ENCODE measurements at regions not wholly inside any gene's neighbourhood (a gene's known extent, or its start where the extent isn't known, plus 50 kb on each side); places are given as distances from the start of the nearest gene placed in this dataset.

- Histone ChIP-seq H3K27me3 (ENCODE audit: insufficient read depth, low read depth, severe bottlenecking) (peaks cover 46% of the 10 kb centered on the region), H3K4me3 (ENCODE audit: low read depth, low read length) (no peak overlapping the region), H3K36me3 (no peaks in the 10 kb centered on the region), H3K9me3 (ENCODE audit: severe bottlenecking) (no peaks in the 10 kb centered on the region), H3K27ac (no peak overlapping the region)
- no peak for DNase-seq
- TF ChIP-seq CTCF (IDR thresholded peaks at IDR 0.05; ENCODE audit: low read depth, low read length): no peak
Observed at GRCh38 chr14:22007784-22008412, 334.3 kb upstream of the OR4E1 start.

GRCh38 chr14:22007363-22007762, 333.7 kb upstream of the OR4E1 start:
- H3K27ac ChIP-seq: no peak overlapping the region

GRCh38 chr14:22003461-22003860, 329.8 kb upstream of the OR4E1 start:
- H3K27me3 ChIP-seq (ENCODE audit: insufficient read depth, low read depth, severe bottlenecking): peaks cover 57% of the 10 kb centered on the region
- H3K4me3 ChIP-seq (ENCODE audit: low read depth, low read length): no peak overlapping the region
- no peaks in the 10 kb centered on the region for H3K36me3 ChIP-seq
- no peak for DNase-seq
- H3K9me3 ChIP-seq (ENCODE audit: severe bottlenecking): no peaks in the 10 kb centered on the region
- no peak for TF ChIP-seq CTCF (IDR thresholded peaks at IDR 0.05; ENCODE audit: low read depth, low read length)
- no peak overlapping the region for H3K27ac ChIP-seq

More at GRCh38 chr14:22007363-22007762, 333.7 kb upstream of the OR4E1 start:
- H3K27me3 ChIP-seq (ENCODE audit: insufficient read depth, low read depth, severe bottlenecking): peaks cover 50% of the 10 kb centered on the region
- no peak for DNase-seq
- H3K36me3 ChIP-seq: no peaks in the 10 kb centered on the region
- no peak overlapping the region for H3K4me3 ChIP-seq (ENCODE audit: low read depth, low read length)
- TF ChIP-seq CTCF (IDR thresholded peaks at IDR 0.05; ENCODE audit: low read depth, low read length): no peak
- H3K9me3 ChIP-seq (ENCODE audit: severe bottlenecking): no peaks in the 10 kb centered on the region

GRCh38 chr14:22002860-22003284, 329.3 kb upstream of the OR4E1 start:
- no peaks in the 10 kb centered on the region for H3K36me3 ChIP-seq
- H3K27ac ChIP-seq: no peak overlapping the region
- no peak overlapping the region for H3K4me3 ChIP-seq (ENCODE audit: low read depth, low read length)
- peak; percentile 68 for TF ChIP-seq CTCF (IDR thresholded peaks at IDR 0.05; ENCODE audit: low read depth, low read length)
- no peaks in the 10 kb centered on the region for H3K9me3 ChIP-seq (ENCODE audit: severe bottlenecking)
- peaks cover 60% of the 10 kb centered on the region for H3K27me3 ChIP-seq (ENCODE audit: insufficient read depth, low read depth, severe bottlenecking)
- DNase-seq: no peak

GRCh38 chr14:21999402-21999801, 325.8 kb upstream of the OR4E1 start:
- no peak for TF ChIP-seq CTCF (IDR thresholded peaks at IDR 0.05; ENCODE audit: low read depth, low read length)
- no peaks in the 10 kb centered on the region for H3K9me3 ChIP-seq (ENCODE audit: severe bottlenecking)
- no peak overlapping the region for H3K27ac ChIP-seq
- DNase-seq: no peak
- H3K27me3 ChIP-seq (ENCODE audit: insufficient read depth, low read depth, severe bottlenecking): peaks cover 72% of the 10 kb centered on the region
- no peaks in the 10 kb centered on the region for H3K36me3 ChIP-seq
- H3K4me3 ChIP-seq (ENCODE audit: low read depth, low read length): no peak overlapping the region

GRCh38 chr14:21997300-21997699, 323.7 kb upstream of the OR4E1 start:
- H3K9me3 ChIP-seq (ENCODE audit: severe bottlenecking): no peaks in the 10 kb centered on the region
- no peak for DNase-seq
- H3K36me3 ChIP-seq: no peaks in the 10 kb centered on the region
- H3K4me3 ChIP-seq (ENCODE audit: low read depth, low read length): no peak overlapping the region
- 0 out of 2 replicates have a peak, but pooled peaks have one; percentile 8 for TF ChIP-seq CTCF (IDR thresholded peaks at IDR 0.05; ENCODE audit: low read depth, low read length)
- no peak overlapping the region for H3K27ac ChIP-seq
- H3K27me3 ChIP-seq (ENCODE audit: insufficient read depth, low read depth, severe bottlenecking): peaks cover 63% of the 10 kb centered on the region
